Gastroesophageal sphincter (tissue), 4 donors: ENCODE measurements at regions not wholly inside any gene's neighbourhood (a gene's known extent, or its start where the extent isn't known, plus 50 kb on each side); places are given as distances from the start of the nearest gene placed in this dataset.

Source experiments
- ATAC-seq: fragments of 150-250 bp; one replicate; pipeline ENCODE4 v1.9.1; 2016; ENCODE audit warnings: mild to moderate bottlenecking, moderate library complexity
- H3K27ac ChIP-seq, 4 donors: fragments of 200-600 bp; sonication (generic) in 3 of 4; 1 replicate in 3 of 4; 2 replicates in 1 of 4; pipeline ENCODE4 v1.5.1; 2016 to 2019
- H3K27me3 ChIP-seq: fragments of 200-600 bp; sonication (generic); one replicate; pipeline ENCODE4 v1.5.1; 2019
- H3K36me3 ChIP-seq, 2 donors: fragments of 200-600 bp; sonication (generic); one replicate each; pipeline ENCODE4 v1.5.1; 2019; ENCODE audit warnings: control low read depth in 1 of 2
- H3K4me1 ChIP-seq, 3 donors: fragments of 200-600 bp; sonication (generic); 1 replicate in 2 of 3; 2 replicates in 1 of 3; pipeline ENCODE4 v1.5.1; 2016 to 2019; ENCODE audit warnings: control low read depth in 2 of 3
- H3K4me3 ChIP-seq, 2 donors: fragments of 200-600 bp; sonication (generic); one replicate each; pipeline ENCODE4 v1.5.1; 2019; ENCODE audit warnings: mild to moderate bottlenecking in 1 of 2, moderate library complexity in 1 of 2
- H3K9me3 ChIP-seq, 3 donors: fragments of 200-600 bp; sonication (generic); one replicate each; pipeline ENCODE4 v1.5.1; 2017 to 2019; ENCODE audit warnings: control low read depth in 2 of 3
- EP300 ChIP-seq: sonication (generic); formaldehyde crosslinking; IDR thresholded peaks from one replicate; pipeline ENCODE4 v1.6.1; 2017; ENCODE audit warnings: antibody characterized with exemption, mild to moderate bottlenecking
- POLR2A ChIP-seq, 2 donors: fragments of 450-650 bp; IDR thresholded peaks; one replicate each; pipeline ENCODE4 v1.6.1; 2017; ENCODE audit warnings: antibody characterized with exemption in 2 of 2, mild to moderate bottlenecking in 2 of 2, moderate library complexity in 1 of 2
- POLR2AphosphoS5 ChIP-seq: sonication (generic); formaldehyde crosslinking; IDR thresholded peaks from one replicate; pipeline ENCODE4 v1.6.1; 2017; ENCODE audit warnings: antibody characterized with exemption
- WGBS, 2 donors: methylation state at CpG; one replicate each; pipeline ENCODE4 v1.1.5; 2018; ENCODE audit warnings: low coverage in 1 of 2; 5-methylcytosine and 5-hydroxymethylcytosine counted together
- TF ChIP-seq, protein P1 (sequence below), 4 experiments: fragments of 200-600 bp in 2 of 4; fragments of 450-650 bp in 2 of 4; sonication (generic) in 1 of 4; IDR thresholded peaks; one replicate each; pipeline ENCODE4 v1.5.1; 2017 to 2019; ENCODE audit warnings: antibody characterized with exemption in 4 of 4, mild to moderate bottlenecking in 2 of 4, moderate library complexity in 2 of 4

DNA sequence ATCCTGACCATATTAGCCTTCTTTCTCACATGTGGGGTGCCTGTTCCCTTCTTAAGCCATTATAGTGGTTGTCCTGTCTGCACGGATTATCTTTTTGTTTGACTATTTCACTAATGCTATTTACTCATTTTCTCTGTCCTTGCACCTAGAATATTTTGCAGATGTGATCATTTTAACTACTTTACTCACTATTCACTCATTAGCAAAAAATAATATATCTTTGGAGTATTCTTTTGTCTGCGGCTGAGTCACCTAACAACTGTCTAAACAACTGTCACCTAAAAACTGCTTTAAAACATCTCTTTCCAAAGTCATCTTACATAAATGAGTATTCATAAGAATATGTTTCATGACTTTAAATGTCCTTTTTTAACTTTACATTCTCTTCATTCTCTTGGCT is 87.4 kb downstream of the KCNJ2 start:
- WGBS, 2 donors = 38 to 53% methylated on average over 2 of the region's 2 CpGs

DNA sequence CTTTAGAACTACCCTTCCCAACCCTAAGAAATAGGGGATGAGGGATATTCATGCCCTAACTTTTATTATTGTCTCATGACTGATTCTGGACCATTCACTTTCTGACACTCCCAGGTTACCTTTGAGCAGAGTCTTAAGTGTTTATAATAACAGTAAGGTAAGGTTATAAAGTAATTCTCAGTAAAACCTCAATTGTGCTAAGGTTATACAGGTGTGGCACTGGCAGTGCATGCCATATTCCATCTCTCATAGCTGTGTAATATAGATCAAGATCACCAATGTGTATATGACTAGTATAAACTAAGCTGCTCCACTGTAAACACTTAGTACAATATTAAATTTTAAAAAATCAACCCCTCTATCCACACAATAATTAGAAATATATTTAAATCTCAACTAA is 89.1 kb downstream of the KCNJ2 start:
- Histone ChIP-seq H3K27ac (no peak overlapping the region), H3K9me3 (no peaks in the 10 kb centered on the region), H3K27me3 (no peaks in the 10 kb centered on the region), H3K4me1 (no peaks in the 10 kb centered on the region), H3K4me3 (no peak overlapping the region), H3K36me3 (no peaks in the 10 kb centered on the region)
- TF ChIP-seq POLR2AphosphoS5 = no peak
- TF ChIP-seq EP300 = no peak
- TF ChIP-seq, protein P1, sequence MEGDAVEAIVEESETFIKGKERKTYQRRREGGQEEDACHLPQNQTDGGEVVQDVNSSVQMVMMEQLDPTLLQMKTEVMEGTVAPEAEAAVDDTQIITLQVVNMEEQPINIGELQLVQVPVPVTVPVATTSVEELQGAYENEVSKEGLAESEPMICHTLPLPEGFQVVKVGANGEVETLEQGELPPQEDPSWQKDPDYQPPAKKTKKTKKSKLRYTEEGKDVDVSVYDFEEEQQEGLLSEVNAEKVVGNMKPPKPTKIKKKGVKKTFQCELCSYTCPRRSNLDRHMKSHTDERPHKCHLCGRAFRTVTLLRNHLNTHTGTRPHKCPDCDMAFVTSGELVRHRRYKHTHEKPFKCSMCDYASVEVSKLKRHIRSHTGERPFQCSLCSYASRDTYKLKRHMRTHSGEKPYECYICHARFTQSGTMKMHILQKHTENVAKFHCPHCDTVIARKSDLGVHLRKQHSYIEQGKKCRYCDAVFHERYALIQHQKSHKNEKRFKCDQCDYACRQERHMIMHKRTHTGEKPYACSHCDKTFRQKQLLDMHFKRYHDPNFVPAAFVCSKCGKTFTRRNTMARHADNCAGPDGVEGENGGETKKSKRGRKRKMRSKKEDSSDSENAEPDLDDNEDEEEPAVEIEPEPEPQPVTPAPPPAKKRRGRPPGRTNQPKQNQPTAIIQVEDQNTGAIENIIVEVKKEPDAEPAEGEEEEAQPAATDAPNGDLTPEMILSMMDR (IDR thresholded peaks at IDR 0.05) = no peak
- TF ChIP-seq POLR2A (IDR thresholded peaks at IDR 0.05) = no peak
- ATAC-seq = no peak

More for the DNA sequence above, 87.4 kb downstream of the KCNJ2 start:
- H3K4me1 ChIP-seq = no peaks in the 10 kb centered on the region
- H3K4me3 ChIP-seq = no peak overlapping the region
- TF ChIP-seq EP300 (no peak), POLR2AphosphoS5 (no peak)
- TF ChIP-seq, protein P1 (IDR thresholded peaks at IDR 0.05) = no peak
- no peaks in the 10 kb centered on the region for H3K9me3 ChIP-seq
- H3K36me3 ChIP-seq = no peaks in the 10 kb centered on the region
- H3K27me3 ChIP-seq = no peaks in the 10 kb centered on the region
- H3K27ac ChIP-seq = no peak overlapping the region
- ATAC-seq = no peak

DNA sequence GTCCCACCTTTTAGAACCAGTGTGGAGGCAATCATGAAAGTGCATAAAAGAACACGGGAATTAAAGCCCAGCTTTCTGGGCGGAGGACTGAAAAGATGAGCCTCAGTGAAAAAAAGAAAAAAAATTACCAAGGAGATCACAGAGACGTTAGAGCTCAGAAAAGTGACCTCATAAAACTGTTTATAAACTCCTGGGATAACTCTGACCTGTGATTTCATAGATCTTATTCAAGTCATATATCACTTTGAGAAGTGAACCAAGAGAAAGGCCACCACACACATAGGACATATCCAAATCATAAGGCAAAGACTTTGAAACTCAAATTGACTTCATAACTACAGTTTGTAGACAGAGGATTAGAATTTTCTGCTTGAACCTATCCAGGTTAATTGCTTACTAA is 90.1 kb downstream of the KCNJ2 start:
- Histone ChIP-seq H3K9me3 (no peaks in the 10 kb centered on the region), H3K4me3 (no peak overlapping the region), H3K4me1 (no peaks in the 10 kb centered on the region), H3K36me3 (no peaks in the 10 kb centered on the region), H3K27me3 (no peaks in the 10 kb centered on the region), H3K27ac (no peak overlapping the region)
- 69 to 72% methylated on average over 3 of the region's 3 CpGs for WGBS, 2 donors
- ATAC-seq = no peak
- TF ChIP-seq POLR2AphosphoS5 (no peak), POLR2A (IDR thresholded peaks at IDR 0.05) (no peak), EP300 (no peak)
- TF ChIP-seq, protein P1 (IDR thresholded peaks at IDR 0.05) = no peak

DNA sequence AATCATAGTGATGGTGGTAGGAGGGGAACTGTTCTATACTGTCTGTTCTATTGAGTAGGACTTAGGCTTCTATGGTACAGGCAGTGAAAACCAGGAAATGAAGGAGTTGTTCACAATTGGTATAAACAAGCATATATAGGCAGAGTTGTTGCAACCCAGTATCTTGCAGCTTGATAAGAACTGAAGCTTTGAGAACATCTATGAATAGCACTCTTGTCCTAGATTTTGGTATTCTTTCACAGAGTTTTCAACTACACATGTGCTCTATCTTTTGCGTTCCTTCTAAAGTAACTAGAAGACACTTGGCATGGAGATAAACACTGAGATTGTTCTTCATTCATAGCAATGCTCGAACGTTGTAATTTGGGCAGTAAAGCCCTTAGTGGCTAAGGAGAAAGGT is 91.8 kb downstream of the KCNJ2 start:
- no peaks in the 10 kb centered on the region for H3K27me3 ChIP-seq
- no peak overlapping the region for H3K4me3 ChIP-seq
- H3K36me3 ChIP-seq = no peaks in the 10 kb centered on the region
- TF ChIP-seq POLR2AphosphoS5 (no peak), POLR2A (IDR thresholded peaks at IDR 0.05) (no peak), EP300 (no peak)
- TF ChIP-seq, protein P1 (IDR thresholded peaks at IDR 0.05) = no peak
- no peaks in the 10 kb centered on the region for H3K4me1 ChIP-seq
- WGBS, 2 donors = 67 to 82% methylated on average over 3 of the region's 3 CpGs
- H3K9me3 ChIP-seq = no peaks in the 10 kb centered on the region
- ATAC-seq = no peak
- no peak overlapping the region for H3K27ac ChIP-seq

DNA sequence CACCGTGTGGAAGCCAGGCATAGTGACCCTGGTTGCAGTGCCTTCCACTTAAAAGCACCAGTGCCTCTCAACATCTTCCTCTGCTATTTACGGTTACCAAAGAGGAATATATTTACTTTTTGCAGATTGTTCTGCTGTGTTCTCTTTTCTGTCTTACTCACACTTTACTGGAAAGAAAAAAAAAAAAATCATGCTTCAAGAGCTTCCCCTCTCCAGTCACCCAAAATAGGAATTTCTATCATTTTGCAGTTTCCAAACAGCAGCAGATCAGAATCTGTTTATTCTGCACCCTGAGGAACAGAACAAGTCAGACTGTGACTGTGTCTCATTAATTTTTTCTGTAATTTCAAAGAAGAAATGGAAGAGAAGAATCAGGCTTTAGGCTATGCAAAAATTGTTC is 96.1 kb downstream of the KCNJ2 start:
- WGBS, 2 donors = 52 to 80% methylated on average over 1 to 2 of the region's 2 CpGs
- no peaks in the 10 kb centered on the region for H3K27me3 ChIP-seq
- no peak overlapping the region for H3K4me3 ChIP-seq
- no peak overlapping the region for H3K27ac ChIP-seq
- ATAC-seq = no peak
- no peaks in the 10 kb centered on the region for H3K9me3 ChIP-seq
- no peaks in the 10 kb centered on the region for H3K36me3 ChIP-seq
- no peaks in the 10 kb centered on the region for H3K4me1 ChIP-seq
- TF ChIP-seq, protein P1 (IDR thresholded peaks at IDR 0.05) = no peak
- TF ChIP-seq POLR2AphosphoS5 (no peak), EP300 (no peak), POLR2A (IDR thresholded peaks at IDR 0.05) (no peak)
